HepG2 (cell line): ENCODE measurements at regions not wholly inside any gene's neighbourhood (a gene's known extent, or its start where the extent isn't known, plus 50 kb on each side); places are given as distances from the start of the nearest gene placed in this dataset.

Experiments used
- ATAC-seq: fragments of 200-7000 bp; cut with Tn5 transposase; 3 replicates; pipeline ENCODE4 v1.9.1; 2020; ENCODE audit warnings: mild to moderate bottlenecking, moderate library complexity
- BruUV-seq: library from RNA; stranded (reverse); fragments of 400-500 nt; replicated peaks from 2 replicates; lab custom pipeline; 2021; lab: Mats Ljungman, UMichigan
- CTCF ChIA-PET: fragments of 300-600 bp; formaldehyde crosslinking; extraction: SDS; loops from one replicate; lab custom pipeline; 2021; ENCODE audit warnings: low total read pairs, inconsistent platforms, low intra/inter-chr PET ratio; lab: Yijun Ruan, JAX
- POLR2A ChIA-PET: fragments of 350-600 bp; sonication (Branson Sonifier 250); formaldehyde crosslinking; loops from one replicate; lab custom pipeline; 2020; ENCODE audit warnings: antibody characterized with exemption, inconsistent platforms; lab: Yijun Ruan, JAX
- DNase-seq: peaks from one replicate; pipeline ENCODE4 v3.0.0-alpha.2; 2015; ENCODE audit warnings: low spot score
- FAIRE-seq: peaks from 3 replicates; lab custom pipeline; 2011; peaks lifted over from hg19 to GRCh38; lab: Jason Lieb, UNC
- H2AFZ ChIP-seq: one replicate; pipeline ENCODE4 v1.6.1; 2011; ENCODE audit warnings: low read length, inconsistent platforms
- H3K27ac ChIP-seq: fragments of 300-600 bp; 3 replicates; pipeline ENCODE4 v1.8.0; 2011; ENCODE audit warnings: mixed run types, mild to moderate bottlenecking, mixed read lengths, low read length, inconsistent platforms; ENCODE audit not compliant: insufficient read depth; ENCODE audit errors: extremely low read length
- H3K27me3 ChIP-seq, 2 experiments: fragments of 200-600 bp in 1 of 2; 2 replicates in 1 of 2; 3 replicates in 1 of 2; pipeline versions ENCODE4 v1.6.0 to v1.8.0; 2011; ENCODE audit warnings: low read length in 2 of 2, mild to moderate bottlenecking in 2 of 2, moderate library complexity in 2 of 2, inconsistent platforms in 1 of 2; ENCODE audit not compliant: insufficient read depth in 2 of 2, control insufficient read depth in 1 of 2
- H3K36me3 ChIP-seq, 2 experiments: fragments of 200-600 bp in 1 of 2; replicated peaks in 1 of 2; 2 replicates in 1 of 2; 3 replicates in 1 of 2; pipeline versions ENCODE4 v1.5.1 to v1.8.0; 2011; ENCODE audit warnings: low read length in 2 of 2, inconsistent platforms in 1 of 2; ENCODE audit not compliant: insufficient read depth in 2 of 2, control insufficient read depth in 1 of 2
- H3K4me1 ChIP-seq: 2 replicates; pipeline ENCODE4 v1.5.1; 2012; ENCODE audit warnings: low read length, inconsistent platforms; ENCODE audit not compliant: insufficient read depth
- H3K4me2 ChIP-seq: 2 replicates; pipeline ENCODE4 v1.6.0; 2011; ENCODE audit warnings: low read depth, low read length, inconsistent platforms
- H3K4me3 ChIP-seq, 3 experiments: fragments of 200-600 bp in 1 of 3; sonication (generic), shearing (Covaris generic) in 1 of 3; replicated peaks in 1 of 3; 2 replicates each; pipeline ENCODE4 v1.5.1; 2011 to 2016; ENCODE audit warnings: low read length in 3 of 3, inconsistent platforms in 2 of 3, low read depth in 2 of 3, mild to moderate bottlenecking in 2 of 3, control low read depth in 1 of 3, mixed read lengths in 1 of 3; ENCODE audit not compliant: insufficient read depth in 1 of 3
- H3K79me2 ChIP-seq: one replicate; pipeline ENCODE4 v1.6.1; 2011; ENCODE audit warnings: low read length, inconsistent platforms; ENCODE audit not compliant: insufficient read depth
- H3K9ac ChIP-seq: 2 replicates; pipeline ENCODE4 v1.6.0; 2011; ENCODE audit warnings: mild to moderate bottlenecking, low read depth, low read length, inconsistent platforms; ENCODE audit not compliant: insufficient read depth
- H3K9me3 ChIP-seq: 2 replicates; pipeline ENCODE4 v1.5.1; 2012; ENCODE audit warnings: mild to moderate bottlenecking, low read length
- H4K20me1 ChIP-seq: 2 replicates; pipeline ENCODE4 v1.6.0; 2011; ENCODE audit warnings: inconsistent platforms, mild to moderate bottlenecking, low read length, moderate library complexity; ENCODE audit not compliant: insufficient read depth
- ATF2 ChIP-seq: sonication (generic); formaldehyde crosslinking; IDR thresholded peaks from 2 replicates; pipeline ENCODE4 v1.4.0; 2020; ENCODE audit warnings: missing genetic modification reagents
- BCL6 ChIP-seq: IDR thresholded peaks from 2 replicates; pipeline ENCODE4 v1.6.1; 2016; ENCODE audit warnings: missing genetic modification reagents, missing compliant biosample characterization
- HHEX ChIP-seq: IDR thresholded peaks from 2 replicates; pipeline ENCODE4 v1.6.1; 2016; ENCODE audit warnings: control low read depth
- IRF9 ChIP-seq: sonication (generic); formaldehyde crosslinking; IDR thresholded peaks from 2 replicates; pipeline ENCODE4 v1.8.0; 2022; ENCODE audit warnings: missing genetic modification reagents, mild to moderate bottlenecking, borderline replicate concordance
- KLF9 ChIP-seq: IDR thresholded peaks from 2 replicates; pipeline ENCODE4 v1.6.1; 2016; ENCODE audit warnings: low read depth
- NAIF1 ChIP-seq: sonication (generic); formaldehyde crosslinking; IDR thresholded peaks from 2 replicates; pipeline ENCODE4 v1.5.0; 2020; ENCODE audit warnings: mild to moderate bottlenecking, missing genetic modification reagents, borderline replicate concordance
- NFKBIZ ChIP-seq: IDR thresholded peaks from 2 replicates; pipeline ENCODE4 v1.6.1; 2018; ENCODE audit warnings: missing genetic modification reagents, missing compliant biosample characterization
- NPAS2 ChIP-seq: sonication (generic); formaldehyde crosslinking; IDR thresholded peaks from 2 replicates; pipeline ENCODE4 v1.8.0; 2022; ENCODE audit warnings: mild to moderate bottlenecking, missing genetic modification reagents, borderline replicate concordance
- NR2C2 ChIP-seq: sonication (generic); formaldehyde crosslinking; IDR thresholded peaks from 2 replicates; pipeline ENCODE4 v1.4.0; 2020; ENCODE audit warnings: missing genetic modification reagents, mild to moderate bottlenecking, moderate library complexity, borderline replicate concordance
- ZKSCAN1 ChIP-seq: fragments of 150-350 bp; IDR thresholded peaks from 2 replicates; pipeline ENCODE4 v1.6.1; 2014; ENCODE audit warnings: low read length
- ZNF407 ChIP-seq: sonication (generic); formaldehyde crosslinking; IDR thresholded peaks from one replicate; pipeline ENCODE4 v1.5.1; 2020; ENCODE audit warnings: mild to moderate bottlenecking, missing genetic modification reagents; ENCODE audit errors: not compliant biosample characterization
- ZNF431 ChIP-seq: sonication (generic); formaldehyde crosslinking; IDR thresholded peaks from 2 replicates; pipeline ENCODE4 v1.9.0; 2022; ENCODE audit warnings: missing genetic modification reagents, low read depth, mild to moderate bottlenecking, borderline replicate concordance
- ZNF670 ChIP-seq: sonication (generic); formaldehyde crosslinking; IDR thresholded peaks from 2 replicates; pipeline ENCODE4 v1.8.0; 2022; ENCODE audit warnings: mild to moderate bottlenecking, missing genetic modification reagents, borderline replicate concordance
- WGBS: methylation state at CpG from one replicate; pipeline ENCODE4 v1.1.6; 2017; ENCODE audit warnings: low lambda C conversion rate; 5-methylcytosine and 5-hydroxymethylcytosine counted together
- in situ Hi-C: cut with HindIII; loops from 2 replicates; pipeline ENCODE4 v1.10.0; 2017; ENCODE audit warnings: low pct_unique_long_range_greater_than_20kb; ENCODE audit not compliant: extremely low pct_ligation_motif_present
- intact Hi-C: fragments of 100-400 bp; cut with micrococcal nuclease; formaldehyde crosslinking; loops from one replicate; pipeline ENCODE4 v1.10.0; 2022; ENCODE audit not compliant: unreplicated experiment

- in situ Hi-C loops = no loop called here
- Histone ChIP-seq H3K27ac (no peak overlapping the region), H3K27me3 (no peaks in the 10 kb centered on the region; a peak in 1 of 5 replicates), H2AFZ (no peak overlapping the region), H3K79me2 (no peaks in the 10 kb centered on the region), H3K4me3 (no peak overlapping the region), H3K4me1 (no peaks in the 10 kb centered on the region), H3K9me3 (no peaks in the 10 kb centered on the region), H3K9ac (no peak overlapping the region), H4K20me1 (no peaks in the 10 kb centered on the region), H3K4me2 (no peak overlapping the region), H3K36me3 (no peaks in the 10 kb centered on the region)
- WGBS = 0% methylated on average over 2 of the region's 2 CpGs
- intact Hi-C loops = no loop called here
- BruUV-seq = no TSS peak
- TF ChIP-seq ZNF431 (CRISPR knock-in tag) (no peak), ATF2 (CRISPR knock-in tag) (no peak), ZNF670 (CRISPR knock-in tag) (no peak), NAIF1 (CRISPR knock-in tag) (no peak), IRF9 (CRISPR knock-in tag) (no peak), KLF9 (CRISPR knock-in tag) (no peak), NFKBIZ (CRISPR knock-in tag) (no peak), HHEX (CRISPR knock-in tag) (no peak), NPAS2 (CRISPR knock-in tag) (no peak), BCL6 (CRISPR knock-in tag) (no peak), ZNF407 (CRISPR knock-in tag) (no peak), ZKSCAN1 (no peak), NR2C2 (CRISPR knock-in tag) (no peak)
- no peak for ATAC-seq
- no peak for FAIRE-seq
- POLR2A ChIA-PET = no interaction called here
- DNase-seq = no peak
- CTCF ChIA-PET = no interaction called here
Measured at GRCh38 chr6:155853011-155853410, 397.4 kb upstream of the NOX3 start.
